AG04450 (cell line): ENCODE measurements at regions not wholly inside any gene's neighbourhood (a gene's known extent, or its start where the extent isn't known, plus 50 kb on each side); places are given as distances from the start of the nearest gene placed in this dataset.

ENCODE experiments used
- CTCF ChIA-PET: fragments of 300-600, 350-600 bp; formaldehyde crosslinking; extraction: SDS; loops from one replicate; lab custom pipeline; 2022; ENCODE audit warnings: antibody characterized with exemption, inconsistent platforms; lab: Charles Lee
- POLR2A ChIA-PET: fragments of 350-600 bp; formaldehyde crosslinking; extraction: SDS; loops from one replicate; lab custom pipeline; 2021; ENCODE audit warnings: antibody characterized with exemption, inconsistent platforms; lab: Yijun Ruan, JAX
- DNase-seq: peaks from one replicate; pipeline ENCODE4 v3.0.0-alpha.2; 2011; ENCODE audit warnings: low read depth, low spot score
- H3K27ac ChIP-seq: one replicate; pipeline ENCODE4 v1.5.1; 2012; ENCODE audit warnings: low read depth, low read length, control low read depth
- H3K27me3 ChIP-seq: one replicate; pipeline ENCODE4 v1.6.0; 2012; ENCODE audit warnings: low read length; ENCODE audit not compliant: control insufficient read depth, insufficient read depth
- H3K4me3 ChIP-seq: 2 replicates; pipeline ENCODE4 v1.5.1; 2011; ENCODE audit warnings: mild to moderate bottlenecking, low read depth, low read length, control low read depth
- H3K9me3 ChIP-seq: 2 replicates; pipeline ENCODE4 v1.5.1; 2012; ENCODE audit warnings: low read length; ENCODE audit not compliant: control insufficient read depth, insufficient read depth
- TF ChIP-seq, protein P1 (sequence below): IDR thresholded peaks from 2 replicates; pipeline ENCODE4 v1.5.1; 2011; ENCODE audit warnings: low read depth, low read length, control low read depth, inconsistent platforms

DNA sequence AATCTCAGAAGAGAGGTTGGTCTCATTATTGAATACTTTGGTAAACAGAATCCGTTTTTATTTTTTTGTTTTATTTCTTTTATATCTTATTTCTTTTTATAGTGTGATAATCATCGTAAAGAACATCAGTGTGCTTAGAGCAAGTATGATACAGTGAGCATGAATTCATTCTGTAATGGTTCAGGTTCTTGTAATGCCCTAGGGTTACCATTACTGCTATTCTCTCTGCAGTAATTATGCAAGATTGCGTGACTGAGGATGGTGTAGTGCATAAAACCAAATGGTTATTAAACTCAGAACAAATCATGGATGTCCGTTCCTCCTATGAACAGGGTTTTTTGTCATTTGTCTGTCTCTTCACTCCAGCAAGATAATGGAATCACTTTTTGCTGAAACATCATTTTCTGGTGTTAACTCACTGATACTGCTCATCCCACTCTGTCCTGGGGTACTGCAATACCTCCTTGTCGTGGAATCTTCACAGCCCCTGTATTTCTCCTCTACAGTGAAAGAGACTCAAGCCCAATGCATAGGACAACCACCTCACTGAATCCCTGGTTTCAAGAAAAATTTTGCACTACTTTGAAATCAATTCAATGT, 274.8 kb upstream of the ST6GAL2 start:
- Histone ChIP-seq H3K27ac (no peak overlapping the region), H3K4me3 (no peak overlapping the region), H3K27me3 (no peaks in the 10 kb centered on the region), H3K9me3 (peaks cover 5% of the 10 kb centered on the region)
- TF ChIP-seq, protein P1, sequence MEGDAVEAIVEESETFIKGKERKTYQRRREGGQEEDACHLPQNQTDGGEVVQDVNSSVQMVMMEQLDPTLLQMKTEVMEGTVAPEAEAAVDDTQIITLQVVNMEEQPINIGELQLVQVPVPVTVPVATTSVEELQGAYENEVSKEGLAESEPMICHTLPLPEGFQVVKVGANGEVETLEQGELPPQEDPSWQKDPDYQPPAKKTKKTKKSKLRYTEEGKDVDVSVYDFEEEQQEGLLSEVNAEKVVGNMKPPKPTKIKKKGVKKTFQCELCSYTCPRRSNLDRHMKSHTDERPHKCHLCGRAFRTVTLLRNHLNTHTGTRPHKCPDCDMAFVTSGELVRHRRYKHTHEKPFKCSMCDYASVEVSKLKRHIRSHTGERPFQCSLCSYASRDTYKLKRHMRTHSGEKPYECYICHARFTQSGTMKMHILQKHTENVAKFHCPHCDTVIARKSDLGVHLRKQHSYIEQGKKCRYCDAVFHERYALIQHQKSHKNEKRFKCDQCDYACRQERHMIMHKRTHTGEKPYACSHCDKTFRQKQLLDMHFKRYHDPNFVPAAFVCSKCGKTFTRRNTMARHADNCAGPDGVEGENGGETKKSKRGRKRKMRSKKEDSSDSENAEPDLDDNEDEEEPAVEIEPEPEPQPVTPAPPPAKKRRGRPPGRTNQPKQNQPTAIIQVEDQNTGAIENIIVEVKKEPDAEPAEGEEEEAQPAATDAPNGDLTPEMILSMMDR: no peak
- POLR2A ChIA-PET: no interaction called here
- CTCF ChIA-PET: no interaction called here
- no peak for DNase-seq

DNA sequence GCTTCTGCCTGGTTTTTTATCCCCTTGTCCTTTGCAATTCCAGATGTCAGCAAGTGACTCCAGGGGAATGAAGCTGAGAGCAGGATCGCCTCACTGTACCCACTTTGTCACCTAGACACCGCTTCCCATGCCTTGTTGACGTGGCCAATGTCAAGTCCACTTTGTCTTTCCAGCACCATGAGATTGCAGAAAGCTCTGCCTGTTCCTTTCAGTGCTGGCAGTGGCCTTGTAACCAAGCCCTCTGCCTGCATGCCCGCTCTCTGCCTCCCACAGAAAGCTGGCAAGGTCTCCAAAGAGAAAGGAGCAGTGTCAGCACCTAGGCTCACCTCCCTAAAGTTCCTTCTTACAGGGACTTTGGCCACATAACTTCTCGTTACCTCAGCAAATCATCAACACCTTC, 282.2 kb upstream of the ST6GAL2 start:
- TF ChIP-seq, protein P1: no peak
- ChIA-PET POLR2A (interaction anchor here (0.7 kb wide), 1 partner anchor 90 kb away, joined by 4 read pairs; no protein-coding TSS in a partner anchor), CTCF (no interaction called here)

DNA sequence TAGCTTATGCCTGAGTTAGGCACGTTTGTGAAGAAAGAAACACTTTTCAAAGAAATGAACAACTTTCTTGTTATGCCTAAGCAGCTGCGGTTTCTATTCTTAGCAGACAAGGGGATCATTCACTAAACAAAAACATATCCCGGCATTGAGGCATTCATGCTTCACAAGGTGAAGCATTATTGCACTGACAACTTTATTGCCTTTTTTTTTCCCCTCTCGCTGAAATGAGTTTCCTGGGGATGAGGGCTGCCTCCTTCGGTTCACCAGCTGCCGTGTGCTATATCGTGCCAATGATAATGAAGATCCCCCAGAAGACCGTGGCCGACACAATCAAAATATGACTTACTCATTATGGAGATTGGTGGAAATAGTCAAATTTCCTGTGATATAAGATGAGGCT, 288.2 kb upstream of the ST6GAL2 start:
- POLR2A ChIA-PET: no interaction called here
- TF ChIP-seq, protein P1: no peak
- Histone ChIP-seq H3K9me3 (no peaks in the 10 kb centered on the region), H3K27ac (no peak overlapping the region), H3K4me3 (no peak overlapping the region), H3K27me3 (no peaks in the 10 kb centered on the region)
- CTCF ChIA-PET: no interaction called here
- no peak for DNase-seq

More for the DNA sequence above, 282.2 kb upstream of the ST6GAL2 start:
- Histone ChIP-seq H3K27me3 (no peaks in the 10 kb centered on the region), H3K27ac (no peak overlapping the region), H3K4me3 (no peak overlapping the region), H3K9me3 (peaks cover under 1% of the 10 kb centered on the region; the same call in 1 of the 2 replicates)
- no peak for DNase-seq

DNA sequence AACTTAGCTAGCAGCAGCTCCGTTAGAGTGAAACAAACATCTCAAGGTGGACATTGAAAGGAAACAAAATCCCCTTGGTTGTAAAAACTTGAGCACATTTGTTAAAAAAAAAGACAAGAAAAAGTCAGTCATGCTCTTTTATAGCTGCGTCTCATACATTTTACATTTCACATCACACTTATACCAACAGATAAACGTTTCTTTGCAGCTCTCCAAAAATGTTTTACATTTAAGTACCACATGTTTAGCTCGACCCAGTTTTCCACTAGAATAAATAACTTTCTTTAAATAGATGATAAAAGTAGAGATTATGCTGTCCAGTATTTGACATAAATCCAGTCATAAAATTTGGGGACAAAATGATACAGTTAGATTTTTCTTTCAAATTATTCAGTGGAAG, 297.0 kb upstream of the ST6GAL2 start:
- DNase-seq: no peak
- H3K27ac ChIP-seq: no peak overlapping the region
- H3K4me3 ChIP-seq: no peak overlapping the region
- no peaks in the 10 kb centered on the region for H3K27me3 ChIP-seq
- ChIA-PET CTCF (no interaction called here), POLR2A (no interaction called here)
- peaks cover 9% of the 10 kb centered on the region for H3K9me3 ChIP-seq
- TF ChIP-seq, protein P1: no peak

DNA sequence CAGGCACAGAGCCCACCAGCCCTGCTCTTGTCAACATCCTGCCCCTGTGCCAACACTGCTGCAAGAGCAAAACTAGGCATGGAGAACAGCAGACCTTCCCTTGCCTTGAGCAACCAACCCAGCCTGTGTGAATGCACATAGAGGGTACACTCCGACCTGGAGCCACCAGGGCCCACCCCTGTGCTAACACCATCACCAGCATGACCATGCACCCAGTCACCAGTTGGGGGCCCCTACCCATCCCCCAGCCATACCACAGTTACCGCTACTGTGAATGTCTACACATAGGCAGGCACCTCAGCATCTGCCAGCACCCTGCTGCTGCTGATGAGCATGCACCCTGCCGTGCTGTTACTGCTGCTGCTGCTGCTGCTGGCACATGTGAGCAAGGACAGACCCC, 301.9 kb upstream of the ST6GAL2 start:
- no peak overlapping the region for H3K27ac ChIP-seq
- H3K27me3 ChIP-seq: no peaks in the 10 kb centered on the region
- H3K9me3 ChIP-seq: peaks cover 13% of the 10 kb centered on the region
- CTCF ChIA-PET: no interaction called here
- TF ChIP-seq, protein P1: no peak
- no peak for DNase-seq
- no peak overlapping the region for H3K4me3 ChIP-seq
- POLR2A ChIA-PET: no interaction called here
